Stimulated activated CD4-positive, alpha-beta T cell treated with anti-CD3 and anti-CD28 coated beads, Interleukin-4, amount 100 ng/mL, for 48 hours (primary cell): ENCODE measurements at regions not wholly inside any gene's neighbourhood (a gene's known extent, or its start where the extent isn't known, plus 50 kb on each side); places are given as distances from the start of the nearest gene placed in this dataset.
"Not testable (repeated sequence)": the region's sequence is repeated elsewhere in the genome, so short reads cannot be mapped to it uniquely, and the experiment has no call there.

Experiments
- DNase-seq, 2 donors: peaks; one replicate each; pipeline ENCODE4 v3.0.0-alpha.2; 2020; ENCODE audit warnings: low read depth in 2 of 2

- DNase-seq, result no peak
Measured at GRCh38 chr2:194992648-194993047, 664.4 kb upstream of the SLC39A10 start.

- no peak for DNase-seq
Measured at GRCh38 chr2:194985258-194985657, 671.8 kb upstream of the SLC39A10 start.

GRCh38 chr2:194962254-194962653, 694.8 kb upstream of the SLC39A10 start:
- DNase-seq, result no peak

- no peak for DNase-seq
Measured at GRCh38 chr2:194954218-194954617, 702.8 kb upstream of the SLC39A10 start.

GRCh38 chr2:194946826-194947225, 710.2 kb upstream of the SLC39A10 start:
- DNase-seq, result no peak

GRCh38 chr2:194938066-194938465, 719.0 kb upstream of the SLC39A10 start:
- DNase-seq, result no peak

GRCh38 chr2:194927489-194927888, 729.5 kb upstream of the SLC39A10 start:
- no peak for DNase-seq

- no peak for DNase-seq
Measured at GRCh38 chr2:194926873-194927272, 730.2 kb upstream of the SLC39A10 start.

- DNase-seq, result no peak
Measured at GRCh38 chr2:194925742-194926141, 731.3 kb upstream of the SLC39A10 start.

GRCh38 chr2:194917519-194917918, 739.5 kb upstream of the SLC39A10 start:
- DNase-seq, result no peak

- no peak for DNase-seq
Measured at GRCh38 chr2:194915485-194915884, 741.5 kb upstream of the SLC39A10 start.

GRCh38 chr2:194907569-194907968, 749.5 kb upstream of the SLC39A10 start:
- no peak for DNase-seq

GRCh38 chr2:194896871-194897270, 760.2 kb upstream of the SLC39A10 start:
- DNase-seq, result no peak

- DNase-seq, result no peak
Measured at GRCh38 chr2:194883711-194884110, 773.3 kb upstream of the SLC39A10 start.

GRCh38 chr2:194870974-194871535, 786.0 kb upstream of the SLC39A10 start:
- DNase-seq, result no peak

GRCh38 chr2:194867328-194867727, 789.7 kb upstream of the SLC39A10 start:
- no peak for DNase-seq

GRCh38 chr2:194854941-194855340, 802.1 kb upstream of the SLC39A10 start:
- no peak for DNase-seq

GRCh38 chr2:194842871-194843270, 814.2 kb upstream of the SLC39A10 start:
- no peak for DNase-seq

GRCh38 chr2:194834371-194834770, 822.7 kb upstream of the SLC39A10 start:
- DNase-seq, result not testable (repeated sequence)

GRCh38 chr2:194826241-194826640, 830.8 kb upstream of the SLC39A10 start:
- DNase-seq, result no peak

GRCh38 chr2:194824450-194824849, 832.6 kb upstream of the SLC39A10 start:
- no peak for DNase-seq

- DNase-seq, result no peak
Measured at GRCh38 chr2:194822657-194823056, 834.4 kb upstream of the SLC39A10 start.

GRCh38 chr2:194822097-194822496, 834.9 kb upstream of the SLC39A10 start:
- DNase-seq, result no peak

- DNase-seq, result no peak
Measured at GRCh38 chr2:194819367-194819766, 837.7 kb upstream of the SLC39A10 start.
